H7 (cell line): ENCODE measurements at regions not wholly inside any gene's neighbourhood (a gene's known extent, or its start where the extent isn't known, plus 50 kb on each side); places are given as distances from the start of the nearest gene placed in this dataset.

Experiments used
- DNase-seq: peaks from one replicate; pipeline ENCODE4 v3.0.0; 2012
- H3K27me3 ChIP-seq: 2 replicates; pipeline ENCODE4 v1.6.0; 2011; ENCODE audit warnings: mild to moderate bottlenecking, low read length; ENCODE audit not compliant: control insufficient read depth, insufficient read depth
- H3K36me3 ChIP-seq: replicated peaks from 2 replicates; pipeline ENCODE4 v1.5.1; 2011; ENCODE audit warnings: low read length; ENCODE audit not compliant: control insufficient read depth, insufficient read depth
- H3K4me3 ChIP-seq: 2 replicates; pipeline ENCODE4 v1.5.1; 2011; ENCODE audit warnings: low read depth, mild to moderate bottlenecking, control low read depth, low read length, moderate library complexity; ENCODE audit not compliant: insufficient read depth

DNA sequence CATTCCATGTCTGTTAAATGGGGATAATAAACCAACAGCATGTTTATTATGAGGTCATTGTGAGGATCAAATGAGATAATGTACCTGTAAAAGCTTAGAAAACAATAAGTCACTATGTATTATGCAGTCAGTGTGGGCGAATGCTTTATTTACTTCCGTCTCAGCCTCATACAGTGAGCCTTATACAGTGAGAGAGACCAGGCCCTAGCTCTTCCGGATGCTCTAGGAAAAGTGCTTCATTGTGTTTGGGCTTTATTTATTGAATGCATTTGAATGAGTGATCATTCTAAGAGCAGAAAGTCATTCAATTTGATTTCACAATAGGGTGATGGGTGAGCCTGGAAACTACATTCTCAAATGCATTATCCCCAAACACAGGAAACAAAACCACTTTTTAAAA is 603.9 kb upstream of the FANCL start:
- Histone ChIP-seq H3K4me3 (no peak overlapping the region), H3K27me3 (no peaks in the 10 kb centered on the region), H3K36me3 (no peaks in the 10 kb centered on the region)
- DNase-seq: no peak

GRCh38 chr2:58842501-58843155 is 601.5 kb upstream of the FANCL start:
- Histone ChIP-seq H3K27me3 (no peaks in the 10 kb centered on the region), H3K36me3 (no peaks in the 10 kb centered on the region), H3K4me3 (no peak overlapping the region)
- DNase-seq: no peak

- Histone ChIP-seq H3K36me3 (no peaks in the 10 kb centered on the region), H3K27me3 (no peaks in the 10 kb centered on the region), H3K4me3 (no peak overlapping the region)
Measured at GRCh38 chr2:58834404-58834803, 593.3 kb upstream of the FANCL start.

GRCh38 chr2:58826795-58827194 is 585.7 kb upstream of the FANCL start:
- DNase-seq: no peak
- Histone ChIP-seq H3K27me3 (no peaks in the 10 kb centered on the region), H3K4me3 (no peak overlapping the region), H3K36me3 (no peaks in the 10 kb centered on the region)

More at GRCh38 chr2:58834404-58834803, 593.3 kb upstream of the FANCL start:
- DNase-seq: peak; percentile 4

DNA sequence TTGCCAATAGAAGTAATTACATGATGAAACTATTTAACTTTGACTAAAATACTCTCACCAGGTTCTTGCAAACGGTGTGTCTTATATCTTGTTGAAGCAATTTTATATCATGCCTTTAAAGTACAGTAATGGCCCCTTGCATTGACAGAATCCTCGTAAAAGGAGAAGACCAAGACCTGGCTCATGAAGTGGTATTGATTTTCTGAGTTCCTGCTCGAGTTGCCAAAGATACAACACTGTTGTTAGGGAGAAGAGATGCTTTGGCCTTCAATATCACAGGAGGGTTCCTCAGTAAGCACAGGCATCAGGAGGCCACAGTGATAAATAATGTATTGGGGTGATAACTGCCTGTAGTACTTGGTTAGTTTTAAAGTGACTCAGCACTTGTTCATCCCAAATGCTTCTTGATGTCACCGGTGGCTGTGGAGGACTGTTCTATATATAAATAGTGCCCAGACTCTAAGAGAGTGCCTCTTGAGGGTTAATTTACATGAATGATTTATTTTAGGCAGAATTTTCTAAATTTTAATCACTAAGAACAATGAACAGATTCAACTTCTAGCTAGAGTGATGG is 571.7 kb upstream of the FANCL start:
- Histone ChIP-seq H3K36me3 (no peaks in the 10 kb centered on the region), H3K4me3 (no peak overlapping the region), H3K27me3 (no peaks in the 10 kb centered on the region)
- DNase-seq: no peak

DNA sequence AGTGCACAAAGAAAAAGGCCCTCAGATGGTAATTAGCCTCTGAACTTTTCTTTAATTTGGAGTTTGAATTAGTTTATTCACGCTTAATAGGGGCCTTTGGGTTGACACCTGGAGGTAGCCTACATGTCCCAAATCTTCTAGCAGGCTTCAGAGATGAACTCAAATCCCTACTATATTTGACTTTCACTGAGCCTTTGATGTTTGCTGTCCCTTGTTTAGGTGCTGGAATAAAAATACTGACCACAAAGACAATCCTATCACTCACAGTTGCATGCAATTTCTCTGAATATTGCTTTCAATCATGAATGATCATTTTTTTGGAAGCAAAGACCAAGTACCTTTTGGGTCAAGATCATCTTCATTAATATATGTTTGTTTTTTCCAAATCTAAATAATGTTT is 564.0 kb upstream of the FANCL start:
- DNase-seq: no peak
- H3K36me3 ChIP-seq: no peaks in the 10 kb centered on the region
- H3K4me3 ChIP-seq: no peak overlapping the region

DNA sequence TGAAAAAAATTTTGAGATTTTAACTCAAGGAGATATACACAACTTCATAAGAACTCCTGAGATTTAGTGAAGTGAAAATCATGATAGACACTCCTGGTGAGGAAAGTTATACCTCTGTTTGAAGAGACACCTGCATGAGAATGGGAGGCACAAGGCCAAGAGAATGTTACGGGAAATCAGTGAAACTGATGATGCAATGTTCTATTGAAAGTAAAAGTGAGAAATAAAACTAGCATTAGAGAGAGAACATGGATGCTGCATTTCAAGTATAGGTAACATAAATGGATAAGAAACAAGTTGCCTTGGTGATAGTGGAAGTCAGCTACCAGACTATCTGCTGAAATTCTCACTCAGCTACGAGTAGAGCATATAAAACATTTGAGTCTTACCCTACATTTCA is 562.1 kb upstream of the FANCL start:
- no peaks in the 10 kb centered on the region for H3K27me3 ChIP-seq
- no peak overlapping the region for H3K4me3 ChIP-seq
- no peak for DNase-seq
- H3K36me3 ChIP-seq: no peaks in the 10 kb centered on the region

More for the DNA sequence above, 564.0 kb upstream of the FANCL start:
- H3K27me3 ChIP-seq: no peaks in the 10 kb centered on the region

DNA sequence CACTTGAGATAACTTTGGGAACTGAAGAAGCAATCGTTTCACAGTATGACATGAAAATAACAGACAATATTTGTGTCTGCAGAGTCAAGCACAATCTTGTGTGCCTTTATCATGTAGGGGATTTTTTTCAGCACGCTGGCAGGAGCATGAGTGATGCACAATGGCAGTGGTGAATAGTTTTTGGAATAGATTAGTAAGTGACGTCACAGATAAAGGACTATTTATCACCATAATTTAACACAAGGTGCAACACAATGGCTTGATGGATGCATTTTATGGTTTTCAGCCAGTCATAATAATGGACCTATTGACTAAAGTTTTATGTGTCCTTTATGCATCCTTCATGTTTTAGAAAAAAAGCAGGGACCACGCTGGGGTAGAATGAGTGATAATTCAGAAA is 559.8 kb upstream of the FANCL start:
- no peak overlapping the region for H3K4me3 ChIP-seq
- no peaks in the 10 kb centered on the region for H3K27me3 ChIP-seq
- DNase-seq: no peak
- H3K36me3 ChIP-seq: no peaks in the 10 kb centered on the region

DNA sequence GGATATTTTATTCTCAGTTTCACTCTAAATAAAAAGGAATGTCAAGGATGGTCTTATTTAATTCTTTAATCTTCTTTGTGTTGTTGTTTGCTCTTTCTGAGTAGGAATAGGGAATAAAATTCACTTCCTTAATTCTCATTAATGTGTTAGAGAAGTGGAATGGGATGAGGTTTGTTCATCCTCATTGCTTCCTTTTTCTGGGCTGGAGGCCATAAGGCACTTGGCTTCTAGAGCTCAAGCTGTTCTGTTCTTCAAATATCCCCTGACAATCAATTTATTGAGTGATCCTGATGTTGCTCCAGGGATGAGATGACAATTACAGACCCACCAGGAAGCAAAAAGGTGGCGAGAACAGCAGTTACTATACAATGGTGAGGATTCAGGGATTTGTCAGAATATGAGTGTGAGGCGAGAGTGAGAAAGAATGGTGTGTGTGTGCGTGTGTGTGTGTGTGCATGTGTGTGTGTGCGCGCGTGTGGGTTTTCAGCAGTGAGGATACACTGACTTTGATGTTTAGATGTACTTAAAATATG is 557.6 kb upstream of the FANCL start:
- Histone ChIP-seq H3K4me3 (no peak overlapping the region), H3K36me3 (no peaks in the 10 kb centered on the region), H3K27me3 (no peaks in the 10 kb centered on the region)
- DNase-seq: no peak

DNA sequence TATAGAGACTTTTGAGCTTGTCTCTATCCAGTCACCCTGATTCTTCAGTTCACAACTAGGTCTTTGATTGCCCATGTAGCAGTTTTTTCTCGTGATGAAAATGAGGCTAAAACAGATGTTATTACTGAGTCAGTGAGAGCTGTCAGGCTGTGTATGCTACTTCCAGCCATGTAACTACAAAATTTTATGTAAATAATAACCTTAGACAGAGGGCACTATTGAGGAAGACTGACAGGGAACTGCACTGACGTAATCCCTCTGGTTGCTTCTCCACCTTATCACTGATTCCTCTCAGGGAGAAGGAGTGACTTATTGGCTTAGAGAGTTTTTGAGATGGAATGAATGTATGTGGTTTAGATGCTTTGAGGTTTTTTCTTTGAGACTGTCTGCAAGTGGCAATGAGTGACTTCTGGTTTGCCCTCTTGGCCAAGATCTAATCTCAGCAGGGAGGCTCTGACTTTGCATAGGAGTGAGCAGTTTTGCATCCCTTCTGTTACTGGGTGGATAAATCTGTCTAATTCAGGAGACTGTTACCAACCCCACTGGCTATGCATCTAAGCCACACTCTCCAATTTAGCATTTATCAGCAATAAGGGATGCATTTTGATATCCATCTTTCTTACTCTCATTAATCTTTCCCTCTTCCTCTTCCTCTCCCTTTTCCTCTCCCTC is 555.2 kb upstream of the FANCL start:
- DNase-seq: no peak
- Histone ChIP-seq H3K27me3 (no peaks in the 10 kb centered on the region), H3K36me3 (no peaks in the 10 kb centered on the region), H3K4me3 (no peak overlapping the region)

DNA sequence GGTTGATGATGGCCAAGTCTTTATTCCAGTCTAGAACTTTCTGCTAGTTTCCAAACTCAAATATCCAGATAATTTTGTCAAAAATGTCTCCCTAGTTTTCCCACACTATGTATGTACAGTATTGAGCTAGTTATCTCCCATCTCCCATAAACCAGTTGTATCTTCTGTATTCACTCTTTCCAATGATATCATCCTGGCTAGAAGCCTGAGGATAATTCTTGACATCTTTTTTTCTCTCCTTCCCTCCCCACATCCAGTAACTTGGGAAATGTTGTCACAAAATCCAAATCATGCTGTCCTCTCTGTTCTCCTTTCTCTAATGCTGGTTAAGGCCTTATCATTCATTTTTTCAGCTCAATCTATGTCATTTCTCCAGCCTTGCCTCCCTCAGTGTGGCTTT is 553.8 kb upstream of the FANCL start:
- H3K36me3 ChIP-seq: no peaks in the 10 kb centered on the region
- H3K27me3 ChIP-seq: no peaks in the 10 kb centered on the region
- no peak for DNase-seq
- H3K4me3 ChIP-seq: no peak overlapping the region

DNA sequence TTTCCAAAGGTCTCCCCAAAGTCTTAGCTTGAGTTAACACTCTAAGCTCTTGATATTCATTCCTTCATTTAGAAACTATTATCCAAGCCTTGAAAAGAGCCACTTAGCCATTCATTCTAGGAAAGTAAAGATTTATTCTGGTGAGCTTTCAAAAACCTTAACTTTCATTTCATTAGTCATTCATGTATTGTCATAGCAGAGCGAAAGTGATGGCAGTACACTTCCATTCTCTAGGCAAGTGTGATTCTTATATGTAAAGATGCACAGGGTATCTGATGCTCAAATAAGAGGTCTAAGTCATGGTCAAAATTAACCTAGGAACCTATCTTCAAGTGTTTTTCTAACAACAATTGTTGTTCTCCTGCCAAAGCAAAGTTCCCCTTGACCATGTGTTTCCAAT is 553.0 kb upstream of the FANCL start:
- DNase-seq: no peak
- no peak overlapping the region for H3K4me3 ChIP-seq
- H3K36me3 ChIP-seq: no peaks in the 10 kb centered on the region
- no peaks in the 10 kb centered on the region for H3K27me3 ChIP-seq

- no peaks in the 10 kb centered on the region for H3K27me3 ChIP-seq
- H3K36me3 ChIP-seq: no peaks in the 10 kb centered on the region
- DNase-seq: no peak
- H3K4me3 ChIP-seq: no peak overlapping the region
Measured at GRCh38 chr2:58788402-58788801, 547.3 kb upstream of the FANCL start.

DNA sequence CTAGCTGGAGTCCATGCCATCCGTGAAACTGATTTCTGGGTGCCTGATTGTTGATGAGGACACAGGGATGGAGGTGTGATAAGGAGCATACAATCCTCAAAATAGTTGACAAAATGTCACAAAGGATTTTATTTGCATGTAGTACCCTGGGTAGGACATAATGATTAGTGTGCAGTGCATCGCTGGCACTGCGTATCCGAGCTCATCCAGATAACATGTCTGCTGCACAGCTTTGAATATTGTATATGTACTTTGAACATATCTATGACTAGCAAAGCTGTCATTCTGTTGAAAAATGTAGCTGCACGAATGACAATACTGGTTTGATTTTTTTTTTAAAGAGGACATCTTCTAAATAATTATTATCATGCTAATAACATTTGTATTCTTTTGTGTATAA is 529.7 kb upstream of the FANCL start:
- DNase-seq: no peak
- Histone ChIP-seq H3K36me3 (no peaks in the 10 kb centered on the region), H3K27me3 (no peaks in the 10 kb centered on the region), H3K4me3 (no peak overlapping the region)

- Histone ChIP-seq H3K27me3 (no peaks in the 10 kb centered on the region), H3K36me3 (no peaks in the 10 kb centered on the region), H3K4me3 (no peak overlapping the region)
- no peak for DNase-seq
Measured at GRCh38 chr2:58769864-58770234, 528.7 kb upstream of the FANCL start.
